ENCODE measurements at regions not wholly inside any gene's neighbourhood (a gene's known extent, or its start where the extent isn't known, plus 50 kb on each side); places are given as distances from the start of the nearest gene placed in this dataset.
"Not testable (repeated sequence)": the region's sequence is repeated elsewhere in the genome, so short reads cannot be mapped to it uniquely, and the experiment has no call there.

DNA sequence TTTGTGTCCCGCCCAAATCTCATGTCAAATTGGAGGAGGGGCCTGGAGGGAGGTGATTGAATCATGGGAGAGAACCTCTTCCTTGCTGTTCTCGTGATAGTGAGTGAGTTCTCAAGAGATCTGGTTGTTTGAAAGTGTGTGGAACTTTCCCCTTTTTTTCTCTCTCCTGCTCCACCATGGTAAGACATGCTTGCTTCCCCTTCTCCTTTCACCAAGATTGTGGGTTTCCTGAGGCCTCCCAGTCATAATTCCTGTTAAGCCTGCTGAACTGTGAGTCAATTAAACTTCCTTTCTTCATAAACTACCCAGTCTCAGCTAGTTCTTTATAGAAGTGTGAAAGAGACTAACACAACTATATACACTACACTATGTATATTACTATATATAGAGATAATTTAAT, 697.8 kb upstream of the HS3ST1 start:
- H3K9me3 Mint-ChIP-seq (ENCODE audit: low read depth): peaks cover 13% of the 10 kb centered on the region
- no peaks in the 10 kb centered on the region for H3K27me3 Mint-ChIP-seq
- H3K4me1 Mint-ChIP-seq (ENCODE audit: low read depth): no peaks in the 10 kb centered on the region
- no peak overlapping the region for H3K4me3 Mint-ChIP-seq
- no peak overlapping the region for H3K27ac Mint-ChIP-seq
- H3K36me3 Mint-ChIP-seq: no peaks in the 10 kb centered on the region

DNA sequence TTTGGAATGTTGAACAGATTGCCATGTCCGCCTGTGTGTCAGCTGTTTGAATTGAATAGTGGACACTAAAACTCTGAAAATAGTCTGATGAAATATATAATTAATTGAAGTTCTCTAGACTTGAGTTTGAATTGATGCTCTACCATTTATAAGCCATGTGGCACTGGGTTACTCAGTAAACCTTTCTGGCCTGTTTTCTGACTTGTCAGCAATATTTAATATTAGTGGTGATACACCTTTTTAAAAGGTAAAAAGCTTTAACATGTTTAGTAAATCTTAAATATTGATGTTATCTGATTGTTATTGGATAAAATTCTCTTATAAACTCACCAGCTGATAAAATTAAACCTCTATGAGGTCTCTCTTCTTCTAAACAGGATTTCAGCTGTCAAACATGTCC, 695.4 kb upstream of the HS3ST1 start:
- Mint-ChIP-seq H3K27ac (no peak overlapping the region), H3K4me3 (no peak overlapping the region), H3K9me3 (ENCODE audit: low read depth) (peaks cover 3% of the 10 kb centered on the region), H3K4me1 (ENCODE audit: low read depth) (no peaks in the 10 kb centered on the region), H3K36me3 (no peaks in the 10 kb centered on the region), H3K27me3 (no peaks in the 10 kb centered on the region)

DNA sequence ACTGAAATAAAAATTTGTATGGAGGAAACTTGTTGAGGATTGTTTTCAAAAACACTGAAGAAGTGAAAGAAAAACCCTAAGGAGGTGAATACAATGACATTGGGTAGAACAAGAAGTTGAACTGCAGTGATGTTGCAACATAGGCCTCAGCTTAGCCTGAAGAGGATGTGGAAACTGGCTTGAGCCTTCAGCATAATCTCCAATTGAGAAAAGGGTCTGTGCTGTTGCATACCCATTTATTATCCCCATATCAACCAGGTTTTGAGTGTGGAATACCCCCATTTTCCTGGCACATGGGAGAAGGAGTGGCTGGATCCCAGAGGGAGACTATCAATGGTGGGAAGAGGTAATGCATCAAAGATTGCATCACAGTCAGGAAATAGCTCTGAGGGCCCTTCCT, 695.0 kb upstream of the HS3ST1 start:
- H3K27ac Mint-ChIP-seq: no peak overlapping the region
- H3K36me3 Mint-ChIP-seq: no peaks in the 10 kb centered on the region
- H3K4me3 Mint-ChIP-seq: no peak overlapping the region
- no peaks in the 10 kb centered on the region for H3K4me1 Mint-ChIP-seq (ENCODE audit: low read depth)
- peaks cover 3% of the 10 kb centered on the region for H3K9me3 Mint-ChIP-seq (ENCODE audit: low read depth)
- no peaks in the 10 kb centered on the region for H3K27me3 Mint-ChIP-seq

GRCh38 chr4:12122316-12122715, 693.6 kb upstream of the HS3ST1 start:
- Mint-ChIP-seq H3K4me3 (no peak overlapping the region), H3K4me1 (ENCODE audit: low read depth) (no peaks in the 10 kb centered on the region), H3K27ac (no peak overlapping the region)

GRCh38 chr4:12120968-12121367, 692.3 kb upstream of the HS3ST1 start:
- Mint-ChIP-seq H3K4me3 (no peak overlapping the region), H3K9me3 (ENCODE audit: low read depth) (peaks cover 8% of the 10 kb centered on the region), H3K27me3 (no peaks in the 10 kb centered on the region), H3K4me1 (ENCODE audit: low read depth) (no peaks in the 10 kb centered on the region), H3K36me3 (no peaks in the 10 kb centered on the region), H3K27ac (no peak overlapping the region)

More at GRCh38 chr4:12122316-12122715, 693.6 kb upstream of the HS3ST1 start:
- Mint-ChIP-seq H3K36me3 (no peaks in the 10 kb centered on the region), H3K9me3 (ENCODE audit: low read depth) (peaks cover 3% of the 10 kb centered on the region), H3K27me3 (no peaks in the 10 kb centered on the region)

DNA sequence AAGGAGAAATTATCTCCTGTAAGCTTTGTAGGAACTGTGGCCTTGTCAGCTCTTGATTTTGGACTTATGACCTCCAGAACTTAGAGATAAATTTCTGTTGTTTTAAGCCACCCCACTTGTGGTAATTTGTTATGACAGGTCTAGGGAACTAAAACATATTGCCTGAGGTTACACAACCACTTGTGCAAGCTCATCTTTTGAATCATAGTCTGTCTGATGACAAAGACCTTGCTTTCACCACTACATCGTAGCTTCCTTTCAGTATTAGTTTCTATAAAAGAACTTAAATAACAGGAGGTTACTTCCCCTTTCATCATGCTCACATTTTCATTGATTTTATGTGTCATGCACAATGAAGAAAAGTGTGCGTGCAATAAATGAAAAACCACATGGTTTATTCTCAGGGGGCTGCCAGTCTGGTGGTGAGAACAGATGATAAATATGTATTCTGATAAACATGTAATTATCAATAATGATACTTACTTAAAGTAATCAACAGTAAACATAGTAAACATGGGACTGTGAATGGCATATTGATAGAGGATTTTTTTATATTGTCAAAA, 690.0 kb upstream of the HS3ST1 start:
- H3K4me1 Mint-ChIP-seq (ENCODE audit: low read depth): no peaks in the 10 kb centered on the region
- H3K4me3 Mint-ChIP-seq: no peak overlapping the region
- peaks cover 5% of the 10 kb centered on the region for H3K9me3 Mint-ChIP-seq (ENCODE audit: low read depth)
- H3K27ac Mint-ChIP-seq: no peak overlapping the region
- no peaks in the 10 kb centered on the region for H3K27me3 Mint-ChIP-seq
- H3K36me3 Mint-ChIP-seq: no peaks in the 10 kb centered on the region

- Mint-ChIP-seq H3K4me3 (no peak overlapping the region), H3K36me3 (no peaks in the 10 kb centered on the region), H3K27ac (no peak overlapping the region), H3K27me3 (no peaks in the 10 kb centered on the region), H3K9me3 (ENCODE audit: low read depth) (peaks cover 19% of the 10 kb centered on the region), H3K4me1 (ENCODE audit: low read depth) (no peaks in the 10 kb centered on the region)
Measured at GRCh38 chr4:12116009-12116552, 687.4 kb upstream of the HS3ST1 start.

DNA sequence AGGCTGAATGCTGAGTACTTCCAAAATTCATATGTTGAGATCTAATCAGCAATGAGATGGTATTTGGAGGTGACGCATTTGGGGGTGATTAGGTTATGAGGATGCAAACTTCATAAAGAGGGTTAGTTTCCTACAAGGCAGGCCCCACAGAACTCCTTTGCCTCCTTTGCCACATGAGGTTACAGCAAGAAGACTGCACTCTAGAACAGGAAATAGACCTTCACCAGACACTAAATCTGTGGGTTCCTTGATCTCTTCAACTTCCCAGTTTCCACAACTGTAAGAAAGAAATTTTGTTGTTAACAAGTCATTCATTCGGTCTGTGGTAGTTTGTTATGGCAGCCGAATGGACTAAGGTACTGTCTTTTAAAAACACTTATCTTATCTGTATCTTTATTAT, 681.9 kb upstream of the HS3ST1 start:
- Mint-ChIP-seq H3K4me1 (ENCODE audit: low read depth) (no peaks in the 10 kb centered on the region), H3K36me3 (no peaks in the 10 kb centered on the region), H3K27me3 (no peaks in the 10 kb centered on the region), H3K27ac (no peak overlapping the region), H3K4me3 (no peak overlapping the region), H3K9me3 (ENCODE audit: low read depth) (peaks cover 20% of the 10 kb centered on the region)

DNA sequence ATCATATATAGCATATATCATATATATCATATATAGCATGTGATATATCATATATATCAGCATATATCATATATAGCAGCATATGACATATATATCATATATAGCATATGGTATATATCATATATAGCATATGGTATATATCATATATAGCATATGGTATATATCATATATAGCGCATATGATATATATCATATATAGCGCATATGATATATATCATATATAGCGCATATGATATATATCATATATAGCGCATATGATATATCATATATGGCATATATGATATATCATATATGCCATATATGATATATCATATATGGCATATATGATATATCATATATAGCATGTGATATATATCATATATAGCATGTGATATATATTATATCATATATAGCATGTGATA, 680.4 kb upstream of the HS3ST1 start:
- peaks cover 20% of the 10 kb centered on the region for H3K9me3 Mint-ChIP-seq (ENCODE audit: low read depth)
- H3K27ac Mint-ChIP-seq; H3K27me3 Mint-ChIP-seq; H3K36me3 Mint-ChIP-seq; H3K4me1 Mint-ChIP-seq (ENCODE audit: low read depth); H3K4me3 Mint-ChIP-seq: not testable (repeated sequence)

- Mint-ChIP-seq H3K36me3 (no peaks in the 10 kb centered on the region), H3K27ac (no peak overlapping the region), H3K9me3 (ENCODE audit: low read depth) (peaks cover 4% of the 10 kb centered on the region), H3K4me3 (no peak overlapping the region), H3K27me3 (no peaks in the 10 kb centered on the region), H3K4me1 (ENCODE audit: low read depth) (no peaks in the 10 kb centered on the region)
Measured at GRCh38 chr4:12105519-12105918, 676.8 kb upstream of the HS3ST1 start.

DNA sequence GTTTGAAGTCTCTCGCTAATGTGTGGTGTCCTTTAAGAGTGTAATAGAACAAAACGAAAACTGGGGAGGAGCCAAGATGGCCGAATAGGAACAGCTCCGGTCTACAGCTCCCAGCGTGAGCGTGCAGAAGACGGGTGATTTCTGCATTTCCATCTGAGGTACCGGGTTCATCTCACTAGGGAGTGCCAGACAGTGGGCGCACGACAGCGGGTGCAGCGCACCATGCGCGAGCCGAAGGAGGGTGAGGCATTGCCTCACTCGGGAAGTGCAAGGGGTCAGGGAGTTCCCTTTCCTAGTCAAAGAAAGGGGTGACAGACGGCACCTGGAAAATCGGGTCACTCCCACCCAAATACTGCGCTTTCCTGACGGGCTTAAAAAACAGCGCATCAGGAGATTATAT, 661.2 kb upstream of the HS3ST1 start:
- H3K27ac Mint-ChIP-seq; H3K9me3 Mint-ChIP-seq (ENCODE audit: low read depth): not testable (repeated sequence)

DNA sequence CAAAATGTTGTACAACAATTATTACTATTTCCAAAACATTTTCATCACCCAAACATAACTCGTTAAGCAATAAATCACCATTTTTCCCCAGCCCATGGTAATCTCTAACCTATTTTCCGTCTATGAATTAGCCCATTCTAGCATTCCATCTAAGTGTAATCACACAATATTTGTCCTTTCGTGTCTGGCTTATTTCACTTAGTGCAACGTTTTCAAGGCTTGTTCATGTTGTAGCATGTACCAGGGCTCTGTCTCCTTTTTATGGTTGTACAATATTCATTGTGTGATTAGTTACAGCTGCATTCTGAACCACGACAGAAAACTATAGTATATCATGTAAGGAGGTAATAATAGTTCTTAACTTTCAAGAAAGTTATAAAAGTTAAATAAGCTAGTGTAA, 656.0 kb upstream of the HS3ST1 start:
- H3K36me3 Mint-ChIP-seq: no peaks in the 10 kb centered on the region
- H3K27ac Mint-ChIP-seq: no peak overlapping the region
- no peak overlapping the region for H3K4me3 Mint-ChIP-seq
- no peaks in the 10 kb centered on the region for H3K27me3 Mint-ChIP-seq
- no peaks in the 10 kb centered on the region for H3K4me1 Mint-ChIP-seq (ENCODE audit: low read depth)
- no peaks in the 10 kb centered on the region for H3K9me3 Mint-ChIP-seq (ENCODE audit: low read depth)

More for the DNA sequence above, 661.2 kb upstream of the HS3ST1 start:
- not testable (repeated sequence) for H3K4me3 Mint-ChIP-seq; H3K36me3 Mint-ChIP-seq; H3K4me1 Mint-ChIP-seq (ENCODE audit: low read depth); H3K27me3 Mint-ChIP-seq

DNA sequence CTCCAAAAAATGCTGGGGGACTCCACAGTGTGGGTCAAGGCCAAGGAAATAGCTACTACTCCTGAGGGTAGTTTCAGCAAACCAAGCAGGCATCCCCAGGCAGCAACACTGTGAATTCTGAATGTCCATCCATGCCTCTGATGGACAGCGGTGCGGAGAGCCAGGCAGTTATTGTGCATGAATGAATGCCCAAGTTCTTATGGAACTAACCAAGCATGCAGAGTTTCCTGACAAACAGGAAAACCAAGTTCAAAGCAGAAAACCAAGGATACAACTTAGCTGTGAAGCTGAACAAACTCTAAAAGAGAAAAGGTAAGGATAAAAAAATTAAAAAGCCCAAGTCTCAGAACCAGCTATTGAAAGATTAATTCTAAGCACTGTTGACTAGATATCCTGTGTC, 642.6 kb upstream of the HS3ST1 start:
- Mint-ChIP-seq H3K4me3 (no peak overlapping the region), H3K4me1 (ENCODE audit: low read depth) (no peaks in the 10 kb centered on the region), H3K36me3 (no peaks in the 10 kb centered on the region), H3K27ac (no peak overlapping the region), H3K9me3 (ENCODE audit: low read depth) (no peaks in the 10 kb centered on the region), H3K27me3 (no peaks in the 10 kb centered on the region)

GRCh38 chr4:12053966-12054365, 625.3 kb upstream of the HS3ST1 start:
- Mint-ChIP-seq H3K27me3 (no peaks in the 10 kb centered on the region), H3K4me3 (no peak overlapping the region), H3K27ac (no peak overlapping the region), H3K36me3 (no peaks in the 10 kb centered on the region), H3K4me1 (ENCODE audit: low read depth) (no peaks in the 10 kb centered on the region), H3K9me3 (ENCODE audit: low read depth) (peaks cover 8% of the 10 kb centered on the region)

GRCh38 chr4:12053556-12053955, 624.9 kb upstream of the HS3ST1 start:
- H3K27me3 Mint-ChIP-seq: no peaks in the 10 kb centered on the region
- peaks cover 8% of the 10 kb centered on the region for H3K9me3 Mint-ChIP-seq (ENCODE audit: low read depth)
- no peak overlapping the region for H3K27ac Mint-ChIP-seq
- no peaks in the 10 kb centered on the region for H3K36me3 Mint-ChIP-seq
- H3K4me3 Mint-ChIP-seq: no peak overlapping the region
- no peaks in the 10 kb centered on the region for H3K4me1 Mint-ChIP-seq (ENCODE audit: low read depth)

DNA sequence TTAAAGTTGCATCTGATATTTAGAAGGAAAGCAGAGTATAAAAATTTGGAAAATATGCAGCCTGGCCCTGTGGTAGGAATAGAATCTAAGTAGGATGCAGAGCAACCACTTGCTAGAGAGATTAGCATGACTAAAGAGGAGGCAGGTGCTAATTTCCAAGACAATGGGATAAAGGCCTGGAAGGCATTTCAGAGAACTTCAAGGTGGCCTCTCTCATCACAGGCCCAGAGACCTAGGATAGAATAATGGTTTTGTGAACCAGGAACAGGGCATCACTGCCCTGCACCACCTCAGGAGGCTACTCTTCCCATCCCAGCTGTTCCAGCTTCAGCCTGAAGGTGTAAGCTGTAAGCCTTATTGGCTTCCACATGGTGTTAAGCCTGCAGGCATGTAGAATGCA, 621.7 kb upstream of the HS3ST1 start:
- H3K9me3 Mint-ChIP-seq (ENCODE audit: low read depth): peaks cover 11% of the 10 kb centered on the region
- H3K4me3 Mint-ChIP-seq: no peak overlapping the region
- no peaks in the 10 kb centered on the region for H3K27me3 Mint-ChIP-seq
- H3K36me3 Mint-ChIP-seq: no peaks in the 10 kb centered on the region
- H3K27ac Mint-ChIP-seq: no peak overlapping the region
- no peaks in the 10 kb centered on the region for H3K4me1 Mint-ChIP-seq (ENCODE audit: low read depth)

Data from activated naive CD8-positive, alpha-beta T cell (primary cell).